GM18519 (cell line): ENCODE measurements at regions not wholly inside any gene's neighbourhood (a gene's known extent, or its start where the extent isn't known, plus 50 kb on each side); places are given as distances from the start of the nearest gene placed in this dataset.
A peak's percentile ranks its signal among the peaks of the same experiment; 100 is the strongest.
"Not testable (repeated sequence)": the region's sequence is repeated elsewhere in the genome, so short reads cannot be mapped to it uniquely, and the experiment has no call there.

ENCODE experiments used
- ATAC-seq: cut with Tn5 transposase; IDR thresholded peaks from one replicate; pipeline ENCODE4 v1.9.1; 2021; ENCODE audit warnings: mild to moderate bottlenecking, moderate library complexity; ENCODE audit not compliant: unreplicated experiment, low FRiP score

DNA sequence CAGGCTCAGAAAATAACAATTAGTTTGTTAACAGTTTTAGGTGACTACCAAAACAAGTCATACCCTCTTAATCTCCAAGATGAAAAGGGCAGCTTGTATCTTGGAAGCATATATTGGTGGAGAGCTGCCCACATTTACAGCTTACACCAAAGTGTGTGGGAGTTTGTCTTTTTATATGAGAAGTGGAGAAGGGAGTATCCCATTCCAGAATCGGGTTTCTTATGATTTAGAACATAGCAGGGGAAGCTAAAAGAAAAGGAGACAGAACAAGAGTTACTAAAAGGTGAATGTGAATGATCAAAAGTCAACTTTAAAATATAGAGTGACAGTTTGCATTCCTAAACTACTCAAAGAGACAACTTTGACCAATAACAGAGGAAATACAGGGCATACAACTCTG is 338.6 kb upstream of the VWC2 start:
- ATAC-seq: no peak

DNA sequence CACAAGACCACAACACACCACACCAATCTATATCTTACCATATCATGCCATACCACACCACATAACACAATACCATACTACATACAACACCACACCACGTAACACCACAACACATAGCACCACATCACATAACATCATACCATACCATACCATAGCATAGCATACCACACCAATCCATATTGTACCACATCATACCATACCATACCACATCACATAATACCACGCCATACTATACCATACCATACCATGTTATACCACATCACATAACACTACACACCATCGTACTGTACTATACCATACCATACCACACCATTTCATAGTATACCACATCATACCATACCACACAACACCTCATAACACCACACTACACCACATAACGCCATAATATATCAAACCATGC is 335.2 kb upstream of the VWC2 start:
- no peak for ATAC-seq

DNA sequence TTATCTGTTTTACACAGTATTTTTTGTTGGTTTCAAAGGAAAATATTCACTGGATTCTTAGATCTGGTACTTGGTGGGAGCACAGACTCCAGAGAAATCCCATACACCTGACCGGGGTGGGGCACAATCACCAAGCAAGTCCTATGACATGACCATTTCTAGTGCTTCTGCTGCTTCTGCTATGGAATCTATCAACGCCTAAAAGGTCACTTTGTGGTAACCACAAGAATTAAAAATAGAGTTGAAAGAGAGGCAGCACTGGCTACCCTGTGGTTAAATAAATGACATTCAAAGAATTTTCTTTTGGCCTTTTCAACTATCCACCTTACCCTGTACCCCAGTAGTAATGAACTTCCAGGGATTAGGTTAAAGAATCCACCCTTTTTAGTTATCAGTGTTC is 329.9 kb upstream of the VWC2 start:
- no peak for ATAC-seq

DNA sequence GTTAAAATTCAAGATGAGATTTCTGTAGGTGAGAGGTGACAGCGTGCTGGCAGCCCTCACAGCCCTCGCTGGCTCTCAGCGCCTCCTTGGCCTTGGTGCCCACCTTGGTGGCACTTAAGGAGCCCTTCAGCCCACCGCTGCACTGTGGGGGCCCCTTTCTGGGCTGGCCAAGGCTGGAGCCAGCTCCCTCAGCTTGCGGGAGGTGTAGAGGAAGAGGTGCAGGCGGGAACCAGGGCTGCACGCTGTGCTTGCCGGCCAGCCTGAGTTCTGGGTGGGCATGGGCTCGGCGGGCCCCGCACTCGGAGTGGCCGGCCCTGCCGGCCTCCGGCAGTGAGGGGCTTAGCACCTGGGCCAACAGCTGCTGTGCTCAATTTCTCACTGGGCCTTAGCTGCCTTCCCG is 320.0 kb upstream of the VWC2 start:
- no peak for ATAC-seq

DNA sequence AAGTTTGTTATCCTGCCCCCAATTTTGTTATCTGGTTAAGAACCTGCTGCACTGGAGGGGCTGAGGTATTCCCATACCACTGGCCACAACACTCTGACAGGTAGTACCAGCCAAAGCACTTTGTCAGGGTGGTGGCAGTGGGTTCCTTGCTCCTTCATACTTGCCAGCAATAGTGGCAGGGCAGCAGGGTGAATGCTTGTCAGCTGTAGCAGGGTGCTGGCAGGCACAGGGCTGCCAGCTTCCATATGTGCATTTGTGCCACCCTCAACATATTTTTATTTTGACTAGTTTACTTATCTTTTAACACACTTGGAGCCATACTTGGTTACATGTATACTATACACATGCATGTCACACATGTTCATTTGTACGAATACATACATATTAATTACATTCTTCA is 294.0 kb upstream of the VWC2 start:
- ATAC-seq: no peak

DNA sequence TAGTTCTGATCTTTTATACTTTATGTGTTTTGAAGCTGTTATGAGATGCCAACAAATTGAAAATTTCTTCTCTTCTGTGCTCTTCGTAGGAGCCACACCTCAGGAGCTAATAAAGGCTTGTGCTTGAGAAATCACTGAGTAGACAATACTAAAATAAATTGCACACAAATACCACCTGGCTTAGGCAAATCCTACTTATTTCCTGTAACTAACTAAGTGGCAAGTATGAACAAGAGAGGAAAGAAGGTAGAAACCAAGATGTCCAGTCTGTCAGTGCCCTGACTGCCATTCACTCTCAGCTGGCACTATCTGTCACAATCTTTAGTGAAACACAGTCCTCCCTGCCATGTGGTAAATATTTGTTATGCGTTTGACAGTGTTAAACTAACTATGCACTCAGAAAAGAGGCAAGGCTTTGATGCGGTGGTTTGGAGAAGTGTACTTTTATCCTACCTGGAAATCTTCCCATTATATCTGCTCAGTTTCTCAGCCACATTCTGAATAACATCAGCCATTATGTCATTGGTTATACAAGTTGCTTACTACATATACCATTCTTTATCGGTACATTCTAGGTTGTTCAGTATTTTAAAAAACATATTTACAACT is 293.4 kb upstream of the VWC2 start:
- ATAC-seq: no peak

DNA sequence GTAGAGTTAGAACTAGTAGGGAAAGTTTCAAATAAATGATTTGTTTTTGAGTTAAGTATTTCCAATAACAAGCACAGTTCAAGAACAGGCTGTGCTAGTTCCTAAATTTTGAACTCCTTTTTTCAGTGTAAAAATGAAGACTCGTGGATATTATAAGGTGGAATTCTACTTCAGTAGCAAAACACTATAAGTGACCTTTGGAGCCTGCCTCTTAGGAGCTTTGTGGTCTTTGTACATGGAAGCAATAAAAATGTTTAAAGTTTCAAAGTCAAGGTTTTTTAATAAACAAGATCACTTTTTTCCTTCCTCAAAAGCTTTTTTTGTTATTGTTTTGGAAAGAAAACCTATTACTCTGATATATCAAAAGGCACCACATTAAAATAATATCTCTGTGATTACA is 292.4 kb upstream of the VWC2 start:
- ATAC-seq: no peak

DNA sequence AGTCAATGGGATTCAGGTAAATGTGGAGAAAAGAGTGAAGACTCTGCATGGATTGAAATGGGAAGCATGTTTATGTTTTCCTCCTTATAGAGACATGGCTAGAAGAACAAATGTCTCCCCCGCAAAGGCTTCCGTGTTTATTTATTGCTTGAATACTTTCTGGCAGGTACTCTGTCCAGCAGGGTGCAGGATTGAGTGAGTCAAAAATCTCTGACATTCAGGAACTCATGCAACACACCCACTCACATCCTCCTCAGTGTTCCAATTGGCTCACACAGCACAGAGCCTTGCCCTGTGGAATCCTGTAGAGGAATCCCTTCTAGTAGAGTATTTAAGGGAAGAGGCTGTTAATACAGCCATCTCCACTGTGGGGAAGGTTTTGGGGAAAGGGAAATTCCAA is 290.3 kb upstream of the VWC2 start:
- peak; percentile 77 for ATAC-seq

DNA sequence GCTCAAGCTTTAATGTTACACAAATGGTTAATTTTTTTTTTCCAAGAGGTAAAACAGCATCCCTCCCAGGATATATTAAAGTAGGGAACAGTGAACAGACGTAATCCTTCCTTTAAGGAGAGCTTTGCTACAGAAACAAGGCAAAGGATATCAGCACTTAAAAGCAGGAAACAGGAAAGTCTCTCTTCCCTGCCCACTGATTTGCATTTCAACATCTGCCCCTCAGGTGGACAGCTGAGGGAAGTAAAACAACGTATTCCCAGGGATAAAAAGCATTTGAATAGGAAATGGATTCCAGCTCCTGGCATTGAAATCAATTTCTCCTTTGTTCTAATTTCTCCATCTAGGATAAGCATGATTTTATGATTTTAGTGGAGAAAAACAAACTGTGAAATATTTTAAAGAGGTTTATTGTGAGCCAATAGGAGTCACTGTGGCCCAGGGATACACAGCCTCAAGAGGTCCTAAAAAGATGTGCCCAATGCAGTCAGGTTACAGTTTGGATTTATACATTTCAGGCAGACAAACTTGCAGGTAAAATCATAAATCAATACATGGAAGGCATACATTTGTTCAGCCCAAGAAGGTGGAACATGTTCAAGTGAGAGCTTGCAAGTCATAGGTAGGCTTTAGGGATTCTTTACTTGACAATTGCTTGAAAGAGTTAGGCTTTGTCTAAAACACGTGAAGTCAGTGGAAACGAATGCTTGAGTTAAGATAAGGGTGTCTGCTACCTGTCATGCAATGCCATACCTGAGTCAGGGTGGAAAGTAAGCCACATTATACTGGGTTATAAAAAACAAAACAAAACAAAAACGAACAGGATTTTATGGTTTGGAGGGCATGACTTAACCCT is 286.2 kb upstream of the VWC2 start:
- no peak for ATAC-seq

DNA sequence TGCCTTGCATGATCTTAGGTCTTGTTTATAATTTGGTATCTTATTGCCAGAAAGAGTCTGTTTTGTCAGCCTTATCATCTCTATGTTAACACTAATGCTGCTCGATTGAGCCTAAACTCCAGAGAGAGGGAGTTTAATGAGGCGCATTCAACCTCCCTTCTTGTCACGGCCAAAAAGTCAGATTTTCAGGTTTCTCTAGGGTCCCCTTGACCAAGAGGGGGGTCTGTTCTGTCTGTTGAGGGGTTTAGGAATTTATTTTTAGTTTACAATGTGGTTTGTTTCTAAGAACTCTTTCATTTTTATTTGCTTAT is 285.7 kb upstream of the VWC2 start:
- ATAC-seq: no peak

DNA sequence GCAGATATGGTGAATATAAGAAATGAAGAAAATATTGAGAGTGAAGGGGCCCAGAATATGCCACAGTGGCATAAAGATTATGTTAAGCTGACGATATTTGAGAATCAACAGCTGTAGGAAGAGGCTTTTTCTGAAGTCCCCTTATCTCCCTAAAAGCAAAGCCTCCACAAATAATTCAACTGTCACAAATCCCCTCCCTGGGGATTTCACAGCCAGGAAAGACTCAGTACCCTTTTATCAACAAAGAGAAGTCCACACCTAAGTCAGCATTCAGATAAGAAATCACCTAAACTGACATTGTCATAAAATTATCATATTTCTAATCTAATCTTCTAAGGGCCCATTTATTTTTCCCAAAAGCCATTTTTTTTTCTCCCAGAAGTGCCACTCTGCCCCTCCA is 284.9 kb upstream of the VWC2 start:
- ATAC-seq: no peak

DNA sequence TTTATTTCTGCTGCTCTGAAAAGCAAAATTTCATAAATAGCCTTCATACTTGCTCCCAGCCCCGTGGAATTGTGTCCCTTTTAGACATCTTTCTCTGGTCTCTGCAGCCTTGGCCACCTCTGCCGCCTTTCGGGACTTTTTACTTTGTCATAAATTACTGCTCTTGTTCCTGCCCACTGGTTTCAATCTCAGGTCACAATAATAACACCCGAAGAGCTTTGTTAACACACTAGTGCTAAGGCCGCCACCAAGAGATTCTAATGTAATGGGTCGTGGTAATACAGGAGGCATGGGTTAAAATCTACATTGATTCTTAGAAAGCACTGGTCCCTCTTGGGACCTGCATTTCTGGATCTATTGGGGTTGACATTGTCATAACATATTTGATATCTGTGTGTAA is 276.0 kb upstream of the VWC2 start:
- ATAC-seq: no peak

DNA sequence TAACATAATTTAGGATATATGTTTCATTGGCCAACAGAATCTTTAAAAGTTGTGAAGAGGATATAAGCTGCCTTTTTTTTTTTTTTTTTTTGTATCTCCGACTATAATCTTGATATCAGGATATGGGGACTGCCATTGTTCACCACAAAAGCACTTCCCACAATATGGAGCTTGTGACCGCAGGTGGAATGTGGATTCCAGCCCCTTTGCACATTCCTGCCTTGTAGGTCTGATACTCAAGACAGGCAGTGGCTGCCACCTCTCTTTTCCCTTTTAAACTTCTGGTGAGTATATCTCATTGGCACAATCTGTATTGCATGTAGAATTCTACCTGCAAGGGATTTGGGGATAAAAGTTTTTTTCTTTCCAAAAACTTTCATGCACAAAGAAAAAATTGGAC is 272.7 kb upstream of the VWC2 start:
- no peak for ATAC-seq

DNA sequence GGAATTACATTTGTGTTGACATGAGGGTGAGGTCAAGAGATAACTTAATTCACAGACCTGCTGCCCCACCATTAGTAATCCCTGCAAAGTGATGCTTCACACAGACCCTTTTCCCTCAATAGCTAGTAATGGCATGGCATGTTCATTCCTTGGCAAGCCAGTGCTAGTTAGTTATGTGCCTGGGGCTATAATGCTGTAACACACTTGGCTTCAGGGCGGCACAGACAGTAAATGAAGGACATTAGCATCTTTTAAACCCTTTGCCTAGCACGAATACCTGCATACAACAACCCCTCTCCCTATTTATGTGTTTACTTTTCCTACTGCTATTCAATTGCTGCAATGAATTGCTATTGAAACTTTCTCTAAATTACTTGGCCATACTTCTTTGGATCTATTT is 266.2 kb upstream of the VWC2 start:
- ATAC-seq: not testable (repeated sequence)

DNA sequence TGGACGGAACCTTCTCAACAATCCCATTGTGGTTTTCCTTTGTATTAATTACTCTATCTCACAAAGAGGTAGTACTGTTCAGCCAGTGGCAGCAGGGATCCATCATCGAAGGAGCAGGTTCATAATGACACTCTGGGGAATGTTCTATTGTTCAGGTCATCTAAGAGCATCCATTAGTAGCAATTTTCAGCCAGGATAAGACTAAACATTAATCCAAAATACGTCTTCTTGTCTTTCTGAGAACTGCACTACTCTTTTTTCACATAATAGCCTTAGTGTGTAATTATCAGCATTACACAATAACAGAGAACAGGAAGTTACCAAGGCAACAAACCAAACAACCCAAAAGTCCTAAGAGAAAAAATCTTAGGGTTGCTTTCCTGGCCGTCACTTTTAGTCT is 259.5 kb upstream of the VWC2 start:
- ATAC-seq: no peak

DNA sequence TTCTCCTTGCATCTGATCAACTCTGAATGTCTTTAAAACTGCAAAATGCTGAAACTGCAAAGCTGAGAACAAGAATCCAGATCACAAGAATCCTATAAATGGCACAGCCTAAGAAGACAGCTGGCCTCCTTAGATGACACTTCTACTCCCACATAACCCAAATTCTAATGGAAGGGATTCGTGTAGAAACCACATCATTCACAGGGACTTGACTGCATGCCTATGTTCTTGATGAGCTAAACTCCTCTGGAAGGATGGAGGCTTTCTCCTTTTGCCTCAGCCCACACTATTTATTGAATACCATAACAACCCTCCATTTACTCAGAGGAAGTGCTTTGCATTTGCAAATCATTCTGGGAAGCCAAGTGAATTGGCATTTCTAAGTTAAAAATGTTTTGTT is 252.5 kb upstream of the VWC2 start:
- ATAC-seq: no peak

DNA sequence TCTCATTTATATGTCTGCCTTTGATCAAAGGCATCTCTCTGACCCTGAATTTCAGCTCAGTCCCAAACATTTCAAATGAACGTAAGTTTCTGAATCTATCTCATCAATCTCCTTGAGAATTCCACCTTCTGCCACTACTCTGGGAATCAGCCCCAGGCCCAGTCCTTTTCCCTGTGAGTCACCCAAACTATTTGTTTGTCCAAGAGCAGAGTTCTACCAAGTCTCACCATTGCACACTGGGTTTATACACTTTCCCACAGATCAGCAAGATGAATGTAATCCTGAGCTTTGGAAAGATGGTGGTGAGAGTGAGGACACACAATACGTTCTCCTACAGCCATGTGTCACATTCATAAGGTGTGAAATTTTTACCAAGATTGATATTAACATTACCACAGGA is 251.3 kb upstream of the VWC2 start:
- ATAC-seq: no peak

DNA sequence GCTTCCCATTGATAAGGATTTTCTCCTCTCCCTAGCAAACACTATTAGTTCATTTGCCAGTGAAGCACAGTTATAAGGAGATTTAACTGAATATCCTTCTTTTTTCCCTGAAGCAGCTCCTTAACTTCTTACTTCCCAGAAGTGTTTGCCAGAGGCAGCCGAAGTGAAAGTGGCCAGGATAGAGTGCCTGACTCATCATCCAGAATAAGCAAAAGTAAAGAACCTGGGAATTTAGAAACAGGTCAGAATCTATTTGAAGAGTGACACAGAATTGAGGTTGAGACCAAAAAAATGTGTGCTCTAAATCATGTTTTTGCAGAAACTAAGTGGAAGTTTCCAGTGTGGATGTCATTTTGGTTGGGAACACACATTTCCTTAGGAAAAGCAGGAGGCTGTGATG is 249.6 kb upstream of the VWC2 start:
- ATAC-seq: no peak

DNA sequence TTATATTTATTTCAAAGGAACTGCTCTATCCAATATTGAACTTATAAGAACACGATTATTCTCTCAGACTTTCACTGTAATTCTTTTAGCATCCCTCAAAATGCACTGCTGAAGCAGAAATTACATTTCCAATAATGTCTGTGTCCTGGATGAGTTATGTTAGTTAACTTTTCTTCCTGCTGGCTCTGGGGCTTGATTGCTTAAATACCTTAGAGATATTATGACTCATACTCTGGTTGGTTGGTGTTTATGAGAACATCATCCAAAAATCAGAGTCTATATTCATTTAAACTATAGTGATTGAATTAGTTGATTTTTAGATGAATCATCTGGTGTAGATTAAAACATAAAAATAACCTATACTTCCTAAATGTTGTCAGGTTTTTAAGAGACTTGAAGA is 246.3 kb upstream of the VWC2 start:
- ATAC-seq: no peak

DNA sequence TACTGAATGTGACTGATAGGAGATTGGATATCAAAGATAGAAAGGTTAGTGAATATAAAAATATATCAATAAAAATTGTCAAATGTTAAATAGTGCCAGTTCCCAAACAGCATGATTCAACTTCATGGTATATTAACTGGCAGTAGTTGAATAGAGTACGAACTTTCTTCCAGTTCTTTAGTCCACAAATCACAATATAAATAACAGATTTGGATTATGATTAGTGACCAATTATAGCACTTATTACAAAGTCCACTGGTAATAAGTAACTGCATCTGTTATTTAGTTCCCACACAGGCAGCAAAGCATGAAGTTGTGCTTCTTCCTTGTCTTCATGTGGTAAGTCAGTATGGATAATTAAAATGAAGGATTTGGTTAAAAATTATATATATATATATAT is 243.0 kb upstream of the VWC2 start:
- no peak for ATAC-seq

DNA sequence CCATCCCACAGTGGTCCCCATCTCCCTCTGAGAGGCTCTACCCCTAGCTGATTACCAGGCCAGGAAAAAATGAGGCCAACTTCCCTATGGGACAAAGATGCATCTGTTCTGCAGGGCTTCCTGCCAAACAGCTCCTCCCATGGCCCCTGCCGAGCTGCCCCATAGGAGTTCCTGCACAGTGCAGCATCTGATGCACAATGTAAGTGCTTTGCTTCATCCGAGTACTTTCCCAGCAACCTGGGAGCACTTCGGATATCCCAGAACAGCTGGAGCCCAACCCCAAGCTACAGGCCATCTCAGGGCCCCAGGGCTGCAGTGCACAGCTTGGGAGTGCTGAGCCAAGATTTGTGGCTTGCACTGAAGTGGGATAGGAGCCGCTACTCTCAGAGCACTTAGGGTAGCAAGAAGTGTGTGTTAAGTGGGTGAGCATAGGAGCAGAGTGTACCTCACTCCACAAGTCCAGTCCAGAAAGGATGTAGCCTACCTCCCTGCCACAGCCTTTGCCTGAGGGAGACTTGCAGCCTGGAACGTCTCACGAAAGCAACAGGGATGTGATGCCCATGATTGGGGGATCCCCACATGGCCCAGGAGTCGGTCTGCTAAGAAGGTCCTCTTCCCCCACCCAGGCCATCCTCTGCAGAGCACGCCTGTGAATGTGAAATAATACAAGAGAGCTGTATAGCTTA is 209.6 kb upstream of the VWC2 start:
- ATAC-seq: no peak

DNA sequence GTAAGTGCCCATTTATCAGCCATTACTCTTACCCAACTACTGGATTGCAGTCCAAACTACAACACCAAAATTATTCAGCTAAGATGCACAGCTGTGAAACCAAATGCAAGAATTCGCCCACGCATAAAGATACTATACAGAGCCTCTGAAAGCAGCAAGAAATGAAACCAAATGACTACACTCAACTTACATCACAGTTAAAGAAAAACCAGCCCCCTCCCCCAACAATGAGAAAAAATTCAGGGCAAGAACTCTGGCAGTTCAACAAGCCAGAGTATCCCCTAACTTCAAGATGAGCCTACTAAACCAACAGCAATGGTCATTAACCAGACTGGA is 209.1 kb upstream of the VWC2 start:
- peak; percentile 99 for ATAC-seq
